Right lung (tissue), 2 donors: ENCODE measurements at regions not wholly inside any gene's neighbourhood (a gene's known extent, or its start where the extent isn't known, plus 50 kb on each side); places are given as distances from the start of the nearest gene placed in this dataset.

Experiments
- DNase-seq, 2 donors: peaks; one replicate each; pipeline ENCODE4 v3.0.0-alpha.2; 2013

DNA sequence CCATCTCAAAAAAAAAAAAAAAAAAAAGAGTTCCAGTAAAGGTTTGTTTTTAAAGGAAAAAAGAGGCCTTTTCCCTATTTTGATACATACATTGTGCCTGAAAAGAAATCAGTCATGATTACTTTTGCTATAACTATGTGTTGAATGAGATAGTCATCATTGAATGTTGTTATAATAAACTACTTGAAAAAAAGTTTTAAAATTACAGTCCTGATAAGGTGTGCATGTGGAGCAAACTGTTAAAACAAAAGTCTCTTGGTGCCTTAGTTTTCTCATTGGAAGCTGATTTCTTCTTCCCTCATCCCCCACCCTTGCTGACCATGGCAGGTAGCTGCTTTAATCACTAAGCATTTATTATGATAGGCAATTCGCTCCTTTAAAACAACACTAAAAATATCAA is 172.3 kb upstream of the TBCA start:
- no peak for DNase-seq

DNA sequence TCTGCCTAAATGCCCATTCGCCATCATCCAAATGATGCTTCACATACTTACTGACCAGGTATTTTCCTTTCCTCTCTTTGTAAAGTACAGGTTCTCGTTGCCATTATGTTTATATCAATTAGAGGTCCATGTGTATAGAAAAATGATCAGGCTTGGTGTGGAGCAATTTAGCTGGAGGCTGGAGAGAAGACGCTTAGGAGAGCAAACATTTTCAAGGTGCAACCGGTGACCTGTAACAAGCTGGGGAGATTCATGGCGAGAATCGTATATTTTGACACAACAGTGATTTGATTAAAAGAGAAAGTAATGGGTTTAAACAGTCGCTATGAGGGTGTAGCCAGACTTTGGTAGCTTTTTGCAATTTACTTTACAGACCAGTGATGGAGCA is 170.9 kb upstream of the TBCA start:
- DNase-seq = no peak

DNA sequence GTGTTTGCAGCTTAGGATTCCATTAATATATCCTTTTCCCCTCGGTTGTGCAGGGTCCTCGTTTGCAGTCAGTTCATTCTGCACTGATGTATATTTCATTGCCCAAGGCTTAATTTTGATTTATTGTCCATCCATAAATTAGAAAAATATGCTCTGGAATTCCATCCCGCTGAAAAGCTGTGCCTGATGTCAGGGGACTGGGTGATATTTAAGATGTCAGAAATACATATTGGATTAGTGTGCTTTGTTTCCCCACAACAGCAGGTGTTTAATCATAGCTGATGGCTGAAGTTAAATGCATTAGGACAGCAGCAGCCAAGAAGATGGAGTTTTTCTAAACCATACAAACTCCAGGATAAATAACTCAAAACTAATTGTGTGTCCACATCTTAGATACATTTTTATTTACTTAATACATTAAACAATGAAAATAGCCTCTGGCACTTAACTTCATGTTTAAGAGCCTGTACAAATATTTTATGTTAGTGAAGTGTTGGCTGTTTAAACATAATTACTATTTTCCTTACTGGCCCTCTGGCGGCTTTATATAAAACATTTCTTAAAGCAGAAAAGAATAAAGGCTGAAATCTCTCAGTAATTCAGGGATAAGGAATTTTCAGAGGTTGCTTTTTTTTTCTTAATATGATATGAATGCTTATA is 170.4 kb upstream of the TBCA start:
- no peak for DNase-seq

GRCh38 chr5:77945874-77946273 is 169.7 kb upstream of the TBCA start:
- DNase-seq = no peak

DNA sequence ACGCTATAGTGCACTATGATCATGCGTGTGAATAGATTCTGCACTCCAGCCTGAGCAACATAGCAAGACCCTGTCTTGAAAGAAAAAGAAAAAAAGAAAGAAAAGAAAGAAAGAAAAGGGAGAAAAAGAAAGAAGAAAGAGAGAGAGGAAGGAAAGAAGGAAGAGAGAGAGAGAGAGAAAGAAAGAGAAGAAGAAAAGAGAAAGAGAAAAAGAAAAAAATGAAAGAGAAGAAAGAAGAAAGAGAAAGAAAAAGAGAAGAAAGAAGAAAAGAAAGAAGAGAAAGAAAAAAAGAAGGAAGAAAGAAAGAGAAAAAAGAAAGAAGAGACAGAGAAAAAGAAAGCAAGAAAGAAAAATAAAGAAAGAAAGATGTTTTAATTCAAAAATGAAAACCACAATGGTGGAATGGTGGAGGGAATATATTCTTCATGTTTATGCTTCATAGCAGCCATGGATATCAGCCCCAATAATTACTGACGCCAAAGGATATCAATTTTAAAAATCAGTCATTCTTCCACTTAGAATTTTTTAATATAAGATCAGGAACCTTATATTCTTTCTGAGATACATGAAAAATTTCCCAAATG is 168.7 kb upstream of the TBCA start:
- DNase-seq = no peak

DNA sequence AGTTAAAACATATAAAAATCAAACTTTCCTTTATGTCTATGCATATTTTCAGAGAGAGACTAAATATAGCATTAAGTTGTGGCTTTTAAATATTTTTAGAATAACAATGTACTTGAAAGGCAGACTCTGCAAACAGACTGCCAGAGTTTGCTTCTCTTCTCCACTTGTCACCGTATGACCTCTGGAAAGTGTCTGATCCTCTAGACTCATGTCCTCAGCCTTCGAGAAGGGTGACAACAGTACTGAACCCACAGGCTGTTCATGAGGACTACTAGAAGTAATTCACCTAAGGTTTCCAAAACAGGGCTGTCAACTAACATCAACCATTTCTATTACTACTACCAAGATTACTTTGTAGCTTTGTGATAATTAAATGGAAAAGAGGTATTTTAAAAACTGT is 167.7 kb upstream of the TBCA start:
- no peak for DNase-seq

DNA sequence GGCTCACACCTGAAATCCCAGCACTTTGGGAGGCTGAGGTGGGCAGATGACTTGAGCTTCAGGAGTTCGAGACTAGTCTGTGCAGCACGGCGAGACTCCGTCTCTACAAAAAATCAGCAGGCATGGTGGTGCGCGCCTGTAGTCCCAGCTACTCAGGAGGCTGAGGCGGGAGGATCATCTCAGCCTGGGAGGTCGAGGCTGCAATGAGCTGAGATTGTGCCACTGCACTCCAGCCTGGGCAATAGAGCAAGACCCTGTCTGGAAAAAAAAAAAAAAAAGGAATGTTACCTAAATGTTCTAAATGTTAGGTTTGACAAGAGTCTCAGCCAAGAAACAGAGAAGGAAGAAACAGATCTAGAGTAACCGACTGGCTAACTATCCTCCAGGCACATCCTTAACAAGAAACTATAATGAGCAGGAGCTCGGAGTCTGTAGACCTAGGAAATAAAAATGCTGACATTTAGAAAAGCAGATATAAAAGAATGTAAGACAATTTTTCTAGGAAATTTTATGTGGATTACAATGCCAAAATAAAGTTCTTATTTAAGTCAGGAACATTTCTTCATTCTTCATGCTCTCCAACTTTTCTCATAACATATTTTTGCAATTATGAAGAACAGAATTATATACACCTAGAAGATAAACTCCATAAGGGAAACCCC is 166.6 kb upstream of the TBCA start:
- DNase-seq = no peak

DNA sequence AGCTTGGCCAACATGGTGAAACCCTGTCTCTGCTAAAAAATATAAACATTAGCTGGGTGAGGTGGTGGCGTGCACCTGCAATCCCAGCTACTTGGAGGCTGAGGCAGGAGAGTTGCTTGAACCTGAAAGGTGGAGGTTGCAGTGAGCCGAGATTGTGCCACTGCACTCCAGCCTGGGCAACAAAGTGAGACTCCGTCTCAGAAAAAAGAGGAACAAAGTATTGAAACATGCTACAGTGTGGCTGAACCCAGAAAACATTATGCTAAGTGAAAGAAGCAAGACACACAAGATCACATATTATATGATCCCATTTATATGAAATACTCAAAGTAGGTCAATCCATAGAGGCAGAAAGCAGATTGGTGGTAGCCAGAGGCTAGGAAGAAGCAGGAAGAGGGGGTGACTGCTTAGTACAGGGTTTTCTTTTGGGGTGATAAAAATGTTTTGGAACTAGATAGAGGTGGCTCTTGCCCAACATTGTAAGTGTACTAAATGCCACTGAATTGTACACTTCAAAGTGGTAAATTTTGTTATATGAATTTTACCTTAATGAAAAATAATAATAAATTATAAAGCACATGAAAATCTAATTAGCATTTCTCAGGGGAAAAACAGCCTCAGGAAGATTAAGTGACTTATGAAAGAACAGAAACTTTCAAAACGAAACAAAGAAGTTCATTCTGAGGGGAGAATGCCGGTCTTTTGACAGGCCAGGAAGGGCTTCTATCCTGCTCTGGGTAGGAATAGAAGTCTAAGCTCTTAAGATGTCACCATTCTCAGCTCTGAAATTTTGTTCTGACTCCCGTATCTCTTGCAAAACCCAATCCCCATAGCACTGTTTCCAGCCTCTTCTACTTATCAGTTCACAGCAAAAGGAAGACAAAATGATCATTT is 161.1 kb upstream of the TBCA start:
- no peak for DNase-seq

GRCh38 chr5:77936365-77936693 is 160.2 kb upstream of the TBCA start:
- no peak for DNase-seq

- no peak for DNase-seq
Measured at GRCh38 chr5:77935506-77936364, 159.6 kb upstream of the TBCA start.

DNA sequence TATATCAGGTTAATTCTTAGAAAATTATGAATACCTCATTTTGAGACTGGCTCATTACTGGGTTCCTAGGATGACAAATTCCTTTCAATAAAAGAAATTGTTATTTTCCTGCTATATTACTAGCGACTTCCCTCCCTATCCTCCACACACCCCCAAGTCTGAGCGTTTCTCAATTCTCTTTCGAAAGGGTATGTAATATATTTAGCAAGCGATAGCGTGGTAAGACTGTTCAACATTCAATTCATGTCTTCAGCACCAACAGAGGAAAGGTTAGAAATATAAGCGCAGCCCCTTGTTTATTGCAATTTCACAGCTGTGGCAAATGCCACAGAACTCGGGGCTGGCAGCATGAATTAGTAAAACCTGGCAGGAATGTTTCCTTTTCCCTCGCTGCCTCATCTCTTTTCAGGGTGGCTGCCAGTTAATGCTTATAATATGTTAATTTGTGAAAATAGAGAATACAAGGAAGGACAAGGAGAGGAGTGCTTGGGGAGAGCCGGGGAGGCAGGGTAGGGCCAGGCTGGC is 152.7 kb upstream of the TBCA start:
- DNase-seq = no peak

DNA sequence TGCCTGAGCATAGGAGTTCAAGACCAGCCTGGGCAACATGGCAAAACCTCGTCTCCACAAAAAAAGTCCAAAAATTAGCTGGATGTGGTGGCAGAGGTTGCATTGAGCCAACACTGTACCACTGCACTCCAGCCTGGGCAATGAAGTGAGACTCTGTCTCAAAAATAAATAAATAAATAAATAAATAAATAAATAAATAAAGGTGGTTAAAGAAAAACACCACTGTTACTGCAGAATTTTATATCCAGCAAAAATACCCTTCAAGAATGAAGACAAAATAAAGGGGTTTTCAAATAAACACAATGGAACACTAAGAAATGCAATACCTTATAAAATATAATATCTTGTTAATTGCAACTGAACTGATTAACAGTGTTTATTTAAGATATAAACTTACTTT is 150.2 kb upstream of the TBCA start:
- DNase-seq = no peak

DNA sequence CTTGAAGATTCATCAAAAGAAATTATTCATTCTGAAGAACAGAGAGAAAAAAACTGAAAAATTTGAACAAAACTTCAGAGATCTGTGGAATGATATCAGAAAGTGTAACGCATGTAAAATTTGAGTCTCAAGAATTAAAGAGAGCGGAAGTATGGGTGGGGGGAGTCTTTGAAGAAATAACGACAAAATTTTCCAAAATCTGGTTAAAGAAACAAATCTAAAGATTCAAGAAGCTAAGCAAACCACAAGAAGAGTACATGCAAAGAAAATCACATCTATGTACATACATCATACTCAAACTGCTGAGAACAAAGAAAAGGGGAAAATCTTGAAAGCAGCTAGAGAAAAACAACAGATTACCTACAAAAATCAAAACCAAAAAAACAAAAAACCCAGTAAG is 149.4 kb upstream of the TBCA start:
- no peak for DNase-seq

GRCh38 chr5:77924081-77924480 is 147.9 kb upstream of the TBCA start:
- no peak for DNase-seq

GRCh38 chr5:77923666-77924065 is 147.5 kb upstream of the TBCA start:
- no peak for DNase-seq

- no peak for DNase-seq
Measured at GRCh38 chr5:77921094-77921768, 145.1 kb upstream of the TBCA start.

DNA sequence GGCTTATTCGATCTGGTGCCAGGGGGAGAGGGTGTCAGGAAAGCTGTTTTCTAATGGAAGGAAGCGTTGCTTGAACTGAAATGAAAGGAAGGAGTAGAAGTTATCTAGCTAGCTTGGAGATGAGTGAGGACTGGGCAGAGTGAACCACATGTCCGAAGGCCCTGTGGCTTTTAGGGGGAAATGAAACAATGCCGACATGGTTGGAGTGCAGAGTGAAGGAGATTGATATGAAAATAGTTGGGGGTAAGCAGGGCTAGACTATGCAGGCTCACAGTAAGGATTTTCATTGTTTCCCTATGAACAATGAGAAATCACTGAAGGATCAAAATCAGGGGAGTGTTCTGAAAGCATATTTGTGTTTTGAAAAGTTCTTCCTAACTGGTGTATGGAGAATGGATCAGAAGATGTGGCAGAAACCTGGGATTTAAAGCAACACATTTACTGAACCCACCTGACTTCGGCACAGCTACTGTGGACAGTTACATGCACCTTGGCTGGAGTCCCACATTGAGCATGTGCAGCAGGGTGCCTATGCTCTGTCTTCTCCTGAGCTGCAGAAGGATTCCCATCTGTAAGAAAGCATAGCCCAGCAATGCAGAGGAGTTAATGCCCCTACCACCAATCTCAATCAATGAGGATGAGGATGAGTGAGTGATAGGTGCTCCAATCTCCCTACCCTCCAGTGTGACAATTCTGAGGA is 144.4 kb upstream of the TBCA start:
- DNase-seq = no peak

GRCh38 chr5:77915346-77915745 is 139.2 kb upstream of the TBCA start:
- no peak for DNase-seq

GRCh38 chr5:77912721-77913120 is 136.6 kb upstream of the TBCA start:
- DNase-seq = no peak

- no peak for DNase-seq
Measured at GRCh38 chr5:77910602-77911188, 134.6 kb upstream of the TBCA start.
